OCI-LY3 (cell line): ENCODE measurements at regions not wholly inside any gene's neighbourhood (a gene's known extent, or its start where the extent isn't known, plus 50 kb on each side); places are given as distances from the start of the nearest gene placed in this dataset.

Experiments
- H2AFZ ChIP-seq: fragments of 200-600, 300-600 bp; shearing (Covaris generic); 2 replicates; pipeline ENCODE4 v1.6.0; 2014; ENCODE audit warnings: antibody characterized with exemption, low read depth, low read length
- H3K27ac ChIP-seq: fragments of 200-600, 300-600 bp; sonication (generic); 2 replicates; pipeline ENCODE4 v1.5.1; 2014; ENCODE audit warnings: mild to moderate bottlenecking, low read length, moderate library complexity, mixed read lengths
- H3K27me3 ChIP-seq: fragments of 200-600, 300-600 bp; sonication (generic); 2 replicates; pipeline ENCODE4 v1.6.1; 2014; ENCODE audit warnings: low read depth, low read length, mixed read lengths
- H3K36me3 ChIP-seq: fragments of 200-600, 300-600 bp; sonication (generic); replicated peaks from 2 replicates; pipeline ENCODE3; 2014; ENCODE audit warnings: low read depth, low read length, mixed read lengths
- H3K4me1 ChIP-seq: fragments of 300-600, 200-600 bp; sonication (generic); 2 replicates; pipeline ENCODE4 v1.6.1; 2014; ENCODE audit warnings: low read length, mixed read lengths
- H3K4me2 ChIP-seq: fragments of 200-600, 300-600 bp; sonication (generic); 2 replicates; pipeline ENCODE4 v1.6.1; 2014; ENCODE audit warnings: low read length, mixed read lengths
- H3K4me3 ChIP-seq: fragments of 300-600, 200-600 bp; sonication (generic); 2 replicates; pipeline ENCODE4 v1.5.1; 2014; ENCODE audit warnings: antibody characterized with exemption, mild to moderate bottlenecking, low read length, moderate library complexity
- H3K79me2 ChIP-seq: fragments of 300-600, 200-600 bp; shearing (Covaris generic); 2 replicates; pipeline ENCODE4 v1.6.1; 2014; ENCODE audit warnings: mild to moderate bottlenecking, low read length, mixed read lengths
- H3K9ac ChIP-seq: fragments of 300-600, 200-600 bp; shearing (Covaris generic); 2 replicates; pipeline ENCODE4 v1.6.0; 2014; ENCODE audit warnings: mild to moderate bottlenecking, low read length, moderate library complexity
- H3K9me3 ChIP-seq: fragments of 200-600, 300-600 bp; shearing (Covaris generic); 2 replicates; pipeline ENCODE4 v1.6.1; 2014; ENCODE audit warnings: low read length, mixed read lengths; ENCODE audit not compliant: insufficient read depth
- H4K20me1 ChIP-seq: fragments of 200-600, 300-600 bp; sonication (generic); 2 replicates; pipeline ENCODE4 v1.6.1; 2016; ENCODE audit warnings: low read length, mixed read lengths; ENCODE audit not compliant: insufficient read depth
- EZH2phosphoT487 ChIP-seq: fragments of 200-600 bp; shearing (Covaris generic); IDR thresholded peaks from 2 replicates; pipeline ENCODE4 v1.6.1; 2018; ENCODE audit warnings: antibody characterized with exemption, mixed run types, low read depth
- TF ChIP-seq, protein P1 (sequence below): fragments of 200-600, 300-600 bp; sonication (generic); IDR thresholded peaks from 2 replicates; pipeline ENCODE4 v1.5.1; 2014; ENCODE audit warnings: antibody characterized with exemption, low read length, low read depth

DNA sequence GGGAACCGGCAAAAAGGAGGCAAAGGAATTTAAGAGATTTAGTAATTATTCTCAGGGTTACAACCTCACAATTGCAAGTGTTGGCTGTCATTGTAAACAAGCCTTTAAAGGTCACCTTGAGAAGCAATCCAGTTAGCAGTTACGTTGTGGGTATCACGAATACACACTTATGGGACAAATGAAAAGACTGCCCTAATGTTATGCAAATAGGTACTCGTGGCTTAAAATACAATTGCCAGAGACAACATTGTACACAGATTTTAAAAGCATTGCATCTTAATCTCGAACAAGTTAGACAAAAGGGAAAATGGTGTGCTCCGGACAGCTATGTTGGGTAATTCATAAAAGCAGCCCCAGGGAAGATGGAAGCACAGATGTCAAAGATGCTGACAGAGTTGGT, 120.5 kb upstream of the ZC3H12A start:
- H4K20me1 ChIP-seq: no peaks in the 10 kb centered on the region
- no peak overlapping the region for H3K4me3 ChIP-seq
- H3K9me3 ChIP-seq: no peaks in the 10 kb centered on the region
- no peaks in the 10 kb centered on the region for H3K79me2 ChIP-seq
- H3K9ac ChIP-seq: no peak overlapping the region
- no peak overlapping the region for H3K4me2 ChIP-seq
- no peaks in the 10 kb centered on the region for H3K36me3 ChIP-seq
- peaks cover 6% of the 10 kb centered on the region for H3K27me3 ChIP-seq
- TF ChIP-seq EZH2phosphoT487: no peak
- TF ChIP-seq, protein P1, sequence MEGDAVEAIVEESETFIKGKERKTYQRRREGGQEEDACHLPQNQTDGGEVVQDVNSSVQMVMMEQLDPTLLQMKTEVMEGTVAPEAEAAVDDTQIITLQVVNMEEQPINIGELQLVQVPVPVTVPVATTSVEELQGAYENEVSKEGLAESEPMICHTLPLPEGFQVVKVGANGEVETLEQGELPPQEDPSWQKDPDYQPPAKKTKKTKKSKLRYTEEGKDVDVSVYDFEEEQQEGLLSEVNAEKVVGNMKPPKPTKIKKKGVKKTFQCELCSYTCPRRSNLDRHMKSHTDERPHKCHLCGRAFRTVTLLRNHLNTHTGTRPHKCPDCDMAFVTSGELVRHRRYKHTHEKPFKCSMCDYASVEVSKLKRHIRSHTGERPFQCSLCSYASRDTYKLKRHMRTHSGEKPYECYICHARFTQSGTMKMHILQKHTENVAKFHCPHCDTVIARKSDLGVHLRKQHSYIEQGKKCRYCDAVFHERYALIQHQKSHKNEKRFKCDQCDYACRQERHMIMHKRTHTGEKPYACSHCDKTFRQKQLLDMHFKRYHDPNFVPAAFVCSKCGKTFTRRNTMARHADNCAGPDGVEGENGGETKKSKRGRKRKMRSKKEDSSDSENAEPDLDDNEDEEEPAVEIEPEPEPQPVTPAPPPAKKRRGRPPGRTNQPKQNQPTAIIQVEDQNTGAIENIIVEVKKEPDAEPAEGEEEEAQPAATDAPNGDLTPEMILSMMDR: no peak
- no peaks in the 10 kb centered on the region for H3K4me1 ChIP-seq
- no peak overlapping the region for H3K27ac ChIP-seq
- no peak overlapping the region for H2AFZ ChIP-seq

DNA sequence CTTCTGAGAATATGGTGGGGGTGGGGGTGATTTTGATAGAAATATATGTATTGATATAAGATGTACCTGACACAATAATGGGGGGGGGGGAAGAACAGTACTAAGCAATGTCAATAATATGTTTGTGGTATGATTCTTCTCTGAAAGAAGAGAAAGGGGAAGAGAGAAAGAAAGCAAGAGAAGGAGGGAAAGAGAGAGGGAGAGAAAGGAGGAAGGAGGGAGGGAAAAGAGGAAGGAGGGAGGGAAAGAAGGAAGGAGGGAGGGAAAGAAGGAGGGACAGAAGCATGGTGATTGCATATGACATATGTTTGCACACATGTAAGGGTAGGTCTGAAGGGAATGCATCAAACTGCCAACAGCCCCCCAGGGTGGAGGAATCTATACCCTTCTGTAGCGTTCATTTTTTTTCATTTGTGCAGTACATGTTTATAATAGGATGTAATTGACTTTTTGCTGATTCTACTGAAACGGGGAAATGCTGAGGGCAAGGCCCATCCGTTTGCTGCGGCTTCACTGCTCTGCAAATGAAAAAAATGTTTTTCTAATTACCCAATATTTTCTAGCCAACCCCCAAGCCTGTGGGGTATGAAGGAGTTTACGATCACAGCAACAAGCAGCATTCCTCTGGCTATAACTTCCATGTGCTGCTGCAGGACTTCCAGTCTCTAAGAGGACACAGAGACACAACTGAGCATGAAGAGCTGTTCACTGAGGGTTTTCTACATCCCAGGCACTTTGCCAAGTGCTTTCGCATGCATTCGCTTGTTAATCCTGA, 119.3 kb upstream of the ZC3H12A start:
- Histone ChIP-seq H3K9ac (no peak overlapping the region), H3K27me3 (peaks cover 6% of the 10 kb centered on the region), H4K20me1 (no peaks in the 10 kb centered on the region), H2AFZ (no peak overlapping the region), H3K36me3 (no peaks in the 10 kb centered on the region), H3K27ac (no peak overlapping the region), H3K4me1 (no peaks in the 10 kb centered on the region), H3K4me3 (no peak overlapping the region), H3K79me2 (no peaks in the 10 kb centered on the region), H3K4me2 (no peak overlapping the region), H3K9me3 (no peaks in the 10 kb centered on the region)
- TF ChIP-seq, protein P1: no peak
- TF ChIP-seq EZH2phosphoT487: no peak

DNA sequence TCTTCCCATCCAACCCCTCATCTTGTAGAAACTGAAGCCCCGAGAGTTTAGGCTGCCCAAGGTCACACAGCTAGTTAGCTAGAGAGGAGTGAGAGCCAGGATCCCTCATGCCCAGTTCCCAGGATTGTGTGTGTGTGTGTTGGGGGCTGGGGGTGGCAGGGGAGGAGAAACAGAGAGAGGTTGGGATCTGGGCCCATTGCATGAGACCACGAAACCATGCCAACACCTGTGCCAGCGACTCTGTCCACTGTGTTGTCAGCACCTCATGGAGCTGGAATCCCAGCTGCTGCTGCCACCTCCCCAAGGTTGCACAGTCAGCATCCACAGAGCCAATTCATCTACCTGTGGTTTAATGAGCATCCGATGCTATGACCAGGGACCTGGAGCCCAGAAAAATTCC, 115.4 kb upstream of the ZC3H12A start:
- Histone ChIP-seq H3K27ac (no peak overlapping the region), H2AFZ (no peak overlapping the region), H3K9ac (no peak overlapping the region), H3K4me2 (no peak overlapping the region), H4K20me1 (no peaks in the 10 kb centered on the region), H3K4me3 (no peak overlapping the region), H3K4me1 (no peaks in the 10 kb centered on the region), H3K36me3 (no peaks in the 10 kb centered on the region), H3K27me3 (peaks cover 6% of the 10 kb centered on the region), H3K9me3 (no peaks in the 10 kb centered on the region), H3K79me2 (no peaks in the 10 kb centered on the region)
- TF ChIP-seq, protein P1: no peak
- no peak for TF ChIP-seq EZH2phosphoT487

DNA sequence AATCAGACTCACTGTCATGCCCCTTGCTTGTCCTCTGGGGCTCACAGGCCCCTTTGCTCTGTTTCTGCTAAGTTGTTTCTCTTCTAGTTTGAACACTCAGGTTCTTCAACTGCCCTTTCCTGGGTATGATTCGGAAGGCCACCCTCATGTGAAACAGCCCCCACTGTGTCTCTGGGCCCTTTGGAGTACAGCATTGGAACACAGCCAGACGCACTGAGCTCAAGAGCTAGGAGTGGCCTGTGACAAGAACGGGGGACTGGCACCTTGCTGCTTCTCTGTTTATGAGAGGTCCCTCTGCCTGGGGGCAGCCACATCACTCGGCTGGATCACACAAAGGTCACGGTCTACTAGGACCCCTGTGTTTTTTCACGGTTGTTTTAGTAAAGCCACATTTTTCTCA, 114.4 kb upstream of the ZC3H12A start:
- no peak overlapping the region for H3K4me2 ChIP-seq
- H3K9me3 ChIP-seq: no peaks in the 10 kb centered on the region
- H2AFZ ChIP-seq: no peak overlapping the region
- no peaks in the 10 kb centered on the region for H3K36me3 ChIP-seq
- no peaks in the 10 kb centered on the region for H3K79me2 ChIP-seq
- no peak overlapping the region for H3K9ac ChIP-seq
- H3K4me1 ChIP-seq: no peaks in the 10 kb centered on the region
- H4K20me1 ChIP-seq: no peaks in the 10 kb centered on the region
- no peak overlapping the region for H3K4me3 ChIP-seq
- H3K27ac ChIP-seq: no peak overlapping the region
- TF ChIP-seq, protein P1: no peak
- no peak for TF ChIP-seq EZH2phosphoT487
- H3K27me3 ChIP-seq: peaks cover 6% of the 10 kb centered on the region
